Suppressor macrophage treated with lipopolysaccharide for 4 hours (primary cell): ENCODE measurements at regions not wholly inside any gene's neighbourhood (a gene's known extent, or its start where the extent isn't known, plus 50 kb on each side); places are given as distances from the start of the nearest gene placed in this dataset.

Source experiments
- DNase-seq: peaks from one replicate; pipeline ENCODE4 v3.0.0-alpha.2; 2020

DNA sequence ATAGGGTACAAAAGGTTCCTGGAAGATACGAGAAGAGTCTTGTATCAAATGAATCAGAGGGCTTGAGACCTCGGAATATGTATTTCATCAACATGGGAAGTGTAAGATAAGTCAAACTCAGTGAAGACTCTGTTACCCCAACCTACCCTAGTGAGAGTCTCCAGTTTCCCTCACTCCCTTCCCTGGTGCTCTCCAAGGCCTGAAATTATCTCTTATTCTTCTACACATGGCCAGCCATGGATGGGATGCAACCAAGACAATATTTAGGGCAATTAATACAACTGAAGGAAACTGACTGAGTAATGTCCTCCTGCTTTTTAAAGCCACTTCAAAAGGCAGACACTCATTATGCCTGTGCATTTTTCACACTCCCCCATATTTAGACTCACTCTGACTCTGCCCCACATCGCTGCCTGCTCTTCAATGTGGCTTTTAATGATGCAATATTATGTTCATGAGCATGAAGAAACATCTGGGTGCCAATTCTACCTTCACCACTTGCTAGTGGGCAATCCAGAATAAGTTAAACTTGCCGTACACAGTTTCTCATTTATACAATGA lies 137.1 kb upstream of the THBS1 start:
- no peak for DNase-seq

DNA sequence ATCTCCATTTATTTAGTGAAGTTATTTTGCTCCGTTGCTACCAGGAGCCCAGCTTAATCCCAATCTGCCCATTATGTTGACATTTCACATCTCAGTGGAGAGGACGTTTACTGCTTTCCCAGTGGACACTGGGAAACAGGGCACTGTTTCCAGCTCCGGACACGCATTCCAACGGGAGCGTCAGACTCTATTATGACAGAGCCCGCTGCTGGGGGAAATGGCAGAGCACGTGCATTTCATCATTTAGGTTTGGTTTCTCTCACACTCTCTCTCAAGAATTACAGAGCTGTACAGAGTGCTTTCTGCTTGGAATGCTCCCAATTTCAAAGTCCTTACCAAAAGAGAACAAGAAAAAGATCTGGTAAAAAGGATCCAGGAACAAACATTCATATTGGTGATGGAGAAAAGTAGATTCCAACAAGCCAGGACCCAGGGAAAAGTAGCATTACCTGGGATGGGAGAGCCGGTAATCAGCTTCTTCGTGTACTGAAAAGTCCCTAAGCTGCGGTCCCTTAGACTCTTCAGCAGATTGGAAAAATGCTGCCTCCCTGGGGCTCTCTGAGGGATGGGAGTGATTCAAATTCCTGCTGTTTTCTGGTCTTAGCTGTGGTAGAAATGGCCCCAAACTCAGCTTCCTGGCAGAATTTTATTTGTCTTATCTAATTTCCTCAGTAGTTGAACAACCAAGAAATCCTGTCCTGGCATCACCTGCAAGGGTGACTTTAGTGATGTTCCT lies 136.0 kb upstream of the THBS1 start:
- DNase-seq = no peak

DNA sequence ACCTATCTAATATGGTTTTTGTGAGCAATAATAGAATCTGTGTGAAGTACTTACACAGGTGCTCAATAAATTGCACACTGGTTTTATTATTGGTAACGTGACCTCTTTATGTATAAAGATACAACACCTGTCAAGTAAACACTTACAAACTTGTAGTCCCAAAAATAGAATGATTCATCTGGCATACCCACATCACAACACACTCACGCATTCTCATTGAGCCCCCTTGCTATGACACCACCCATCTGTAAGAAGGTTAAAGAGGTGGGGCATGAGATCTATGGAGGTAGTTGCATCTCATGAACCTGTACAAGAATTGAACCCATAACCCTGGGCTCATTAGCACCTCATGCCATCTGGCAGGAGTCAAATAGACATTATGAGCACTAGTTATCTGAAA lies 134.9 kb upstream of the THBS1 start:
- DNase-seq = no peak

DNA sequence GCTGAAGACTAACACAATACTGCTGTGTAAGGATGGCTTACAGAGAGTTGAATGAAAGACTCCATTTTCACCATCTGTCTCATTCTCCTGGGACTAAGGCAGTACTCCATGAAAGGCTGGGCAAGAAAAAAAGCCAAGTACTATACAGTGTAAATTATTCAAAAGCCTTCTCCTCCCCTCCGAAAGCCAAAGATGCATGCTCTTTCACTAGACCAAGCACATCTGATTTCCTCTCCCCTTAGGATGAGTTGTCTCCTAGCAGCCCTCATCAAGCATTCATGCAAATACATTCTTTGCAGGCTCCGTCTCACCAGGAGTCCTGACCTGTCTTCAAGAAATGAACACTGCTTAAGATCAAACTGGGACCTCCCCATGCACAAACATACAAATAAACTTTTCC lies 133.5 kb upstream of the THBS1 start:
- DNase-seq = no peak

DNA sequence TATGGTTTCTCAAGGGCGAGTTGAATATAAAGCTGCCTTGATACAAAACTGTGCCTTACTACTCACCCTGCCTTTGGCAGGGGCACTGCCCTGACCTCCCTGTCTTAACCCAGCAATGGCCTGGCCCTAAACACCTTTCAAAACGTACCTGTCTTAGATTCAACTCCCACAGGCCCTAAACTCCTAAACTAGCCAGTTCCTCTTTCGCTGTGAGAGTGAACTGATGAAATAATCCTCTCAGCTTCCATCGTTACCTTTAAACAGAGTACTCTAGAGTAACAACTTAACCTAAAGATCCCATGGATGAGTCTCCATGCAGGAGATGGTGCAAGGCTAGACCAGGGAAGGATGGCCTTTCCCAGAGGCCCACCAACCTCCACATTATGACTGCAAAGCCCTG lies 133.0 kb upstream of the THBS1 start:
- DNase-seq = no peak

DNA sequence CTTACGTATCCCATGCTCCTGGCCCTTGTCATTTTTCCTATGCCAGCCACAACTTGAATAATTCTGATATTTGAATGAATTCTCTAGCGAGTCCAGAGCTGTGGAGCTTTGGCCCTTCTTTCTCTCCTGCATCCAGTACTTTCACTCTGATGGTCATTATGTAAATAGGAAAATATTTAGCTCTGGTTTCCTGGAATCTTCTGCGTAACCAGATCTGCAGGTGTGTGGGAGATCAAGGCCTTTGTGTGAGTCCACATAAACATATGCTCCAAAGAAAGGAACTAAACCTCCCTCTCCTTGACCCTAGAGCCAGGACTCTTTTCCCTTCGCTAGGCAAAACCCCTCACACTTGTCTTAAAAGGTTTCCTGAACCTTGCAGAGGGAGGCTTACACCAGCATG lies 132.5 kb upstream of the THBS1 start:
- no peak for DNase-seq

DNA sequence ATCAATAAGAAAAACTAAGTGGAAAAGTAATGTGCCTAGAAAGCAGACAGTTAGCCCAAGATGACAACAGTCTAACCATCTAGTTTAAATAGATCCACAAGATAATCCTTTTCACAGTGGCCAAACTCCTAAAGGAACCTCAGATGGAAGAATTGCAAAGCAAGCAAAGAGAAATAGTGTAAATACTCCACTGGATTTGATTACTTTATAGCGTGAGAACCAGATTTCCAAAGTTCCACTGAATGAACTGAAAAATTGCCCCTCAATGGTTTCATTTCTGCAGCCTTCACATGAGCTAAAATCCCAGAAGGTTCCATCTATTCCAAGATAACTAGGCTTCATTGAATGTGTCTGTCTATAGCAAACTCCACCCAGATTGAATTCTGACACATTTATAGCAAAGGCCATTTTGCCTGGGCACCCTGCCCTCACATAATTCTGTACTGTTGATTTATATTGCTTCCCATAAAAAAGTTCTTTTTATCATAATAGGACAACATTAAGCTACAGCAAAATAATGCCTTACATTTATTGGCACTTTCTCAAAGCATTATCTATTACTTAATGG lies 129.7 kb upstream of the THBS1 start:
- no peak for DNase-seq

DNA sequence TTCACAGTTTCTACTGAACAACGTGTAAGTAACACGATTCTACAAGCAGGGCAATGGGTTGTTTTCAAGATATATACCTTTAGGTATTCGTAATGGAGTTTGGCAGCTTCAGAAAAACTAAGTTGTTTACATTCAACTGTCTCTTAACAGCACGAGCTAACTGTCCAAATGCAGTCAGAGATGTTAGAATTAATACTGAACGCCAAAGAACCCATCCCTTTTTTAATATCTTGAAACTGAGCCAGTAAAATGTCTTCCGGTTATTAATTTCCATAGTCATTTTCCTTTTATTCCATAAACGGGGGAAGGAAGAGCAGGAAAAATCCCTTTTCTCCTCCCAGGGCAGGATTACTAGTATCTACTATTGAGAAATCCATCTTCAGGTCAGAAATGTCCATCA lies 129.0 kb upstream of the THBS1 start:
- DNase-seq = no peak

DNA sequence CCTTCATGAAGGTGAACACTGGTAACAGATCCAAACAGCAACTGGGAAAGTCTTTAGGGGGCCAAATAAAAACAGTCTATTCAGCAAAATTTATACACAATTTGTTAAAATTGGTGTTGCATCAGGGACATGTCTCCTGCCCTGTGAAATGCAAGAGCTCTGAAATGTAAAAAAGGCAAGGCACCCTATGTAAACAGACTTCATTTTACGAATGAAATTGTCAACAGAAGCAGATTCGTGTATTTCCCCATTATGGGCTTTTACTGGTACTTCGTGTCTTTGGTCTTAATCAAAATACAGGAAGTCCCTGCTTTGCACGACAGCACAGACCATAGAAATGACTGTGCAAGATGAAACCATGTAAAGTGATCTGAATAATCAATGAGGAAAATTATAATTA lies 127.3 kb upstream of the THBS1 start:
- peak; percentile 85 for DNase-seq

DNA sequence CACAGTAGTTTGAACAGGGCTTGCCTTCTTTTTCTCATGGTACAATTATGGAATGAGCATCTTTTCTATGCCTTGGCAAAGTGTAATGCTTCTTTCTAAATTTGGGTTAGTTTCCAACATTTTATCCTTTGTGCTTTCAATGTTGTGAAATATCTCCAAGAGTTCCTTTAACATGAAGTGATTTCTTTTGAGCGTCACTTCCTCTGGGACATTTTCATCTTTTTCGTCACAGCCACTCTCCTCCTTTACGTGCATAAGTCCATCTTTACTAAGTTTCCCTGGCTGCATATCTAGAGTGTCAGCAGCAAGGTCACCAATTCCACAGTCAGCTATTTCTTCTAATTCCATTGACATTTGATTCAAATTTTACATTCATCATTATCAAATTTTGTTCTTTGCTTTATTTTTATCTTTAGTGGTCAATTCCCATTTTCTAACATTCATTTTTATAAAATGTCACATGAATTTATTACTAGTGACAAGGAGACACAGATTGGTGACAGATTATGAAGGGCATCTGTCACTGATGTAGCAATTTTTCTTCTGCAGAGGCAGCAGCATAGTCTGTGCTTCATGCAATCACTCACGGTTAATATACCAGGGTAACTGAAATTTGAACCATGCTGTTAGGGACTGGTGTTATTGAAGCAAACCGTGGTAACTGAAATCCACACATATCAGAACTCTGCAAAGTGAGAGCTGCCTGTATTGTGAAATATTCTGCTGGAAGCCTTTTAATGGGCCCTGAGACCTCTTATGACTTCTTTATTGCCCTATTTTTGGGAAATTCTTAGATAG lies 126.5 kb upstream of the THBS1 start:
- peak; percentile 72 for DNase-seq

DNA sequence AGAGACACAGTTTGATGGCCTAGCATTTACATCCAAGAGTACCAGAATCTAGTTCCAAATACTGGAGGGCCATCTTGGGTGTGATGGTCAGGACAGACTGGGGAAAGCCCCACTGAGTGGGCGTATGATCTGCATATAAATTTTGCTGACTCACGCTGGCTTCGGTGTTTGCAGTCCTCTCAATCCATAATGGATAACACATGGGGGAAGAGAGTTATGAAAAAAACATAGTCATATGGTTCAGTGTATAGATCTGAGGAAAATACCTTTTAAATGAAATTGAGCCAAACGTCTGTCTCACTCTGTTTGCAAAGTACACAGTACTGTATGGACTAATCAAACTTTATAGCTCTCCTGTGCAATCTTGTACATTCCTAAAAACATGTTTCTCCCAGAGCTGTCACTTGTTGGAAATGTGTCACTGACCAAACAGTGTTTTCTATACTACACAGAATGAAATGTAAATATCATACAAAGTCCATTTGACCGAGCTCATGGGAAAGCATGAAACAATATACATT lies 125.3 kb upstream of the THBS1 start:
- DNase-seq = peak; percentile 61

DNA sequence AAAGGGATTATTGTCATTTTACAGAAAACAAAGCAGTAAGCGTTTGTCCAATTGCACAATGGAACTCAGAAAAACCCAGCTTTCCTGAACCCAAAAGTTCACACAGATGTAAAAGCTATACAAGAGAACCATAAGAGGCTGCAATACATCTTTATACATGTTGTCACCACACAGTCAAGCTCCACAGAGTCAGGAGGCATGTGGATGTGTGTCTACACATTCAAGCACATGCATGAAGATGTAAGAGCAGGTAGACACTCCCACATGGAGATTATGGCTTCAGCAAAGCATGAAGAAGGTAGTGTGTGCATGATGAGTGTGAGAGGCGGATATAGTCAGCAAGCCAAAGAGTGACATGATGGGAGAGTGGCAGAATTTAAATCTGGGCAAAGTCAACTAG lies 124.7 kb upstream of the THBS1 start:
- no peak for DNase-seq

DNA sequence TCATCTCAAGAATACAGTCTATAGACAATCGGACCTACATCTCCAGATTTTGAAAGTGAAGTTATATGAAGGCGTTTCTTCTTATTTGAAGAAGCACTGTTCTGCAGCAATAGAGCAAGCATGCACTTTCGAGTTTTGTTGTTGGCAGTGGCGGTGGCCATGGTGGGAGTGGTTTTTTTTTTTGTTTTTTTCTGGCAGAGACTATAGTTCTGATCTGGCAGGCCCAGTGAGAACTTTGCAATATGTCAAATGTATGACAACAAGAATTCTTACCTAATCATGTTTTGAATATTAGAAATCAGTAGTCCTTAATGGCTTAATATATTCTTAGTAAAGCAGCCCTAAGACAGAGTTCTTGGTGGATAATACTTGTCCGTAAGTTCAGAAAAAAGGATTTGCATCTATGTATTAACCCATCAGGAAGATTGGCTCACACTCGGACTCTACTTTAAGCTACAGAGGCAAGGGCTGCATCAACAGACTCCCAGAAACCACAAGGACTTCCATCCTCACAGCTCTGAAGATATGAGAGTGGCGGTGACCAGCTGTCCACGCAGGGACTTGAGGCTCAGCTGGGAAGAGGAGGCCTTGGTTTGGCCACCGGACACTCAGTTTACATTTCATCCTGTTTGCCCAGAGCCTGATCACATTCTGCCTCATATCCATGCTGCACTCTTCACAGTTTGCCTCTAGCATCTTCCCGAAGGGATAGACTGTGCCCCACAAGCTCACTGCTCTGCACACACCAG lies 124.1 kb upstream of the THBS1 start:
- DNase-seq = no peak

DNA sequence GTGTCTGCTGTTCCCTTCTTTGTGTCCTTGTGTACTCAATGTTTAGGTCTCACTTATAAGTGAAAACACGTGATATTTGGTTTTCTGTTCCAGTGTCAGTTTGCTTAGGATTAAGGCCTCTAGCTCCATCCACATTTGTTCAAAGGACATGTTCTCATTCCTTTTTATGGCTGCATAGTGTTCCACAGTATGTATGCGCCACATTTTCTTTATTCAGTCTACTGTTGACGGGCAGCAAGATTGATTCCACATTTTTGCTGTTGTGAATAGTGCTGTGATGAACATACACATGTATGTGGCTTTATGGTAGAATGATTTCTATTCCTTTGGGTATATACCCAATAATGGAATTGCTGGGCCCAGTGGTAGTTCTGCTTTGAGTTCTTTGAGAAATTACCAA lies 122.7 kb upstream of the THBS1 start:
- DNase-seq = no peak

DNA sequence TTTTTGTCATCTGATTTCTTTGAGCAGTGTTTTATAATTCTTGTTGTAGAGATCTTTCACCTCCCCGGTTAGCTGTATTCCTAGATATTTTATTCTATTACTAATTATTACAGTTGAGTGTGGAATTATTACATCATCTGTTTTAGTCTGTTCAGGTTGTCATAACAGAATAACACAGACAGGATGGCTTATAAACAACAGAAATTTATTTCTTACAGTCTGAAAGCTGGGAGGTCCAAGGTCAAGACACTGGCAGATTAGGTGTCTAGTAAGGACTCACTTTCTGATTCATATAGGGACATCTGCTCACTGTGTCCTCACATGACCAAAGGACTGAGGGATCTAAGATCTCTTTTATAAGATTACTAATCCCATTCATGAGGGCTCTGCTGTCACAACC lies 121.3 kb upstream of the THBS1 start:
- no peak for DNase-seq

DNA sequence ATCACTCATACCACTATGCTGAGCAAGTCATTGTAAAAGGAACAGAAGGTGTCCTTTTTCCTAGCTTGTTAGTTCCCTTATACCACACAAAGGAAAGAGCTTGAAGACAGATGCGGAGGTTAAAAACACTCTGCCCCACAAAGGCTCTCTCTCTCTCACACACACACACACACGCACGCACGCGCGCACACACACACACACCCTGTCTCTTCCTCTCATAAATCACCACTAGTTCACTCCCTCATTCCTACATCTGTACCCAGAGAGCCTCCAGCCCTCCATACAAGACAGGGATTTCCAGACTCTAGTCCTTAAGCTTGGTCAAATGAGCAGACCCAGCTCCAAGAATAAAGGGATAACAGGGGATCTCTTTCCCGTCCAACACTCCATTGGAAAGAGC lies 120.1 kb upstream of the THBS1 start:
- no peak for DNase-seq

DNA sequence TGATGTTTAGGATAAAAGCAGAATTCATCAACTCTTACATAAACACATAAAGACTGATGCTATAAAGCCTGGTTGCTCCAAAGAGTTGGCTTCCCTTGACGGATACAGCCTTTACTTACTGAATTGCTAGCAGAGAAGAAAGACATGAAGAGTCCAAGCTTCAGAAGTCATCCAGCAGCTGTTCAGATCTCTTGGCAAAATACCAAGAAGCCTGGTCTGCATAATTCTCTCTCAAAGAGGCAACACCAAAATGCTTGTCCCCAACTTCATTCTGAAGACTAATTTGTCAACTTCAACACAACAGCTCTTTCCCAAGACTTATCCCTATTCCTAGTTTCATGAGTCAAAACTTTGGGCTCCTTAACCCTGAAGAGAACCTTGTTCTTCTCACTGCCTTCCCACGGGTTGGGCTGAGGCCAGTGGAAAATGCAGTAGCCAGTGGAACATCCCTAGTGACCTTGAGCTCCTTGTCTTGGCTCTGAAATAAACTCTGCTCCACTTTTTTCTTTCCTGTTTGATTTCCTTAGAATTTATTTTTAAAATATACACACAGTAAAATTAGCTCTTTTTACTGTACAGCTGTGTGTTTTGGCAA lies 119.2 kb upstream of the THBS1 start:
- DNase-seq = no peak

DNA sequence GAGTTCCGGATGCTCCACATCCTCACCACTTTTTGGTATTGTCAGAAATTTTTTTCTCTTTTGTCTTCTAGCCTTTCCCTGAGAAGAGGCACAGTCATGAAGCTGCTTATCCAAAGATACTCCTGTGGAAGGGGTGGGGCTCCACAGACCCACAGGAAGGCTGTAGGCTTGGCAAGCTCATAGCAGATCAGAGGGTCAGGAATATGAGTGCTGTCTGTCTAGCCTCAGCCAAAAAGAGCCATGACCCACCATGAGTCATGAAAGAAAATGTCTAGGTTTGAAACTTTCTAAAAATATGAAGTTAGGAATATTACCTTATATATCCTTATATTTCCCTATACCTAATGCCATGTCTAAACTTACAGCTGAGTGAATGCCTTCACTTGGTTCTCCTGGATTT lies 118.2 kb upstream of the THBS1 start:
- no peak for DNase-seq

DNA sequence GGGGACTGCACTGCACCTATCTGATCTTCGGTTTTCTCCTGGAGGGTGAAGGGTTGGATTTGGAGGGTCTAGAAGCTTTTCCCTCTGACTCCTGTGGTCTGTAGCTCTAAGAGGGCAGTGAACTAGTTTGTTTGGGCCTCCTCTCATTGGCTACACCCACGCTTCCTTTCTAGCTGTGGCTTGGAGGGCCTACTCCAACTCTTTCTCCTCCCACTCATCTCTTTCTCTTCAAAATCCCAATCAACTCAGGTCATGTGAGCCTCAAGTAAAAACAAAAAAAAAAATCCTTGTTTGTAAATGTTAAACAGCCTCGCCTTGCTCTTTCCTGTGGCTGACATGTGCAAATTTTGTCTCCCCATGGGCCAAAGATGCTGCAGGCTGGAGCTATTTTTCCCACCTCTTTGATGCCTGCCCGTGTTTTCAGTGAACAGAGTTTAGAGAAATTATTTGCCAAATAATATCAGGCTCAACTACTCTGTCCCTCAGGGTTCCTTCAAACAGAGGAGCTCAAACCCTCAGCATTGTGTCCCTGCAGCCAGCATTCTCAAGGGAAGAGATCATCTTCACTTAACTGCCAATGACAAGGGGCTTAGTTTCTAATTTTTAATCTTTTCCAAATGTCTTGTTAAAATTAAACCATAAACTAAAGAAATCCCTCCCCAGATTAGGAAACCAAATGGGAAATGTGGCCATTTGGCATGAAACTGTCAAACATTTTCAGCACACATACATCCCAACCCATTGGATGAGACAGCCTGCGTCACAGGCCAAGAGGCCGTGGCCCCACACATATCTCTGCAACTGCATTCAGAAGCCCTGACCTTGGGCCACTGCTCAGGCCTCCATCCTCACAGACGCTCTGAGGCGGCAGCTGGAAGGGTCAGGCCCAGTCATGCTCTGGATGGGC lies 114.8 kb upstream of the THBS1 start:
- no peak for DNase-seq

DNA sequence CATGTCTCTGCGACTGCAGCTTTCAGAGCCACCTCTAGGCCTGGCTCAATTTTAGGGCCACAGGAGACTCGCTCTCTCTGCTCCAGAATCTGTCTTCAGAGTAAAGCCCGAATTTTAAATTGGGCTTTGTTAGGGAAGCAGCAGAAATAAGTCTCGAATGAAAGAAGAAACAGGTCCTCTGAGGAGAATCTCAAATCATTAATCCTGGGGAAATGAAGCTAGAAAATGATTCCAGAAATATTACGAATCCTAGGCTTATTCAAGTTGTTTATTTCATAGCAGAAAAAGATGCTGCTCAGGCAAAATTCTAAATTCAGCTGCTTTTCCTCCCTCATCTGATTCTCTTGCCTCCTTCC lies 114.2 kb upstream of the THBS1 start:
- DNase-seq = no peak

DNA sequence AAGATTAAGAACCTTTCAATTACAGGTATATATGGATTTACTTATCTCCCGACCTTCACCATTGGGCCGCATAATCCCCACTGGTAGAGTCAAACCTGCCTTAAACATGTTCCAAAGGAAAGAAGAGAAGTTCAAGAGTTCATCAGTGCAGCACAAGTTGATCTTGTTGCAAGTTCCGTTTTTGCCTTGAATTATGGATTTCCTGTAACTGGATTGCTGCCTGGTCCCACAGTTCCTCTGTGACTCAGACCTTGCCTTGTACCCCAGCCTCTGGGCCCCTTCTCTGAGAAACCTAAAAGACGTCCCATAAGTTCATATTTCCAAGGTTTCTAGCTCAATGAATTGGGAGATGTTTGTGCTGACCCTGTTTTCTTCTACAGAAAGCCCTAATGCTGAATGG lies 112.5 kb upstream of the THBS1 start:
- peak; percentile 82 for DNase-seq

DNA sequence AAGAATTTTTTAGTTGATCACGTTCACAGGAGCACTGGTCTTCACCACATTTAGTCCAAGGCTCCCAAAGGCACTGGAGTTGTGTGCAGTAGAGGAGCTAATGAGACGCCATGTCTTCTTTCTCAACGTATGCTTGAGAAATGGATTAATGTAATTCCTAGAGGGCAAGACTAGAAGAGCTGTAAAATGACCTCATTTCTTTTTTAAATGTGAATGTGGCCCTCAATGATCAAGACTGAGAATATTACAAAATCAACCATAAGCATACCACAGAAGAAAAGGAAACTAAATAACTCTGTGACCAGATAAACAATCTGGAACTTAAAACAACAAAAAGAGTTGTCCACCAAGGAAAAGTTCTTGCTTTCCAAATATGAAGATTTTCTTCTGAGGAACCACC lies 112.1 kb upstream of the THBS1 start:
- DNase-seq = peak; percentile 83
